CD8-positive, alpha-beta memory T cell (primary cell): ENCODE measurements at regions not wholly inside any gene's neighbourhood (a gene's known extent, or its start where the extent isn't known, plus 50 kb on each side); places are given as distances from the start of the nearest gene placed in this dataset.
"Not testable (repeated sequence)": the region's sequence is repeated elsewhere in the genome, so short reads cannot be mapped to it uniquely, and the experiment has no call there.

ENCODE experiments used
- CTCF ChIA-PET: fragments of 350-600 bp; sonication (Branson Sonifier 250); formaldehyde crosslinking; loops from one replicate; lab custom pipeline; 2021; ENCODE audit warnings: antibody characterized with exemption; lab: Charles Lee
- POLR2A ChIA-PET: fragments of 350-600 bp; sonication (Branson Sonifier 250); formaldehyde crosslinking; loops from one replicate; lab custom pipeline; 2021; ENCODE audit warnings: antibody characterized with exemption; lab: Charles Lee
- DNase-seq, 5 donors: peaks; one replicate each; pipeline versions ENCODE4 v3.0.0 to v3.0.0-alpha.2; 2020 to 2022; ENCODE audit warnings: mixed read lengths in 1 of 5
- H3K27ac ChIP-seq: one replicate; pipeline ENCODE4 v1.7.0; 2013; ENCODE audit warnings: low read depth, mild to moderate bottlenecking, low read length, moderate library complexity
- H3K27me3 ChIP-seq: 2 replicates; pipeline ENCODE4 v1.7.0; 2013; ENCODE audit warnings: low read length, mild to moderate bottlenecking; ENCODE audit not compliant: insufficient read depth, poor library complexity, severe bottlenecking
- H3K36me3 ChIP-seq: 2 replicates; pipeline ENCODE4 v1.7.0; 2013; ENCODE audit warnings: mild to moderate bottlenecking, low read length, moderate library complexity; ENCODE audit not compliant: insufficient read depth
- H3K4me1 ChIP-seq: 2 replicates; pipeline ENCODE4 v1.7.0; 2013; ENCODE audit warnings: mild to moderate bottlenecking, low read length, moderate library complexity; ENCODE audit not compliant: insufficient read depth
- H3K4me3 ChIP-seq: 2 replicates; pipeline ENCODE4 v1.7.0; 2013; ENCODE audit warnings: mild to moderate bottlenecking, low read length
- H3K9me3 ChIP-seq: 2 replicates; pipeline ENCODE4 v1.7.0; 2013; ENCODE audit warnings: mild to moderate bottlenecking, low read length
- H3K27ac Mint-ChIP-seq, 8 donors: one replicate each; pipeline ENCODE4 v1.8.0; 2020 to 2021; ENCODE audit warnings: mixed read lengths in 8 of 8, mild to moderate bottlenecking in 6 of 8, inconsistent platforms in 3 of 8, moderate library complexity in 3 of 8
- H3K27me3 Mint-ChIP-seq, 2 donors: one replicate each; pipeline ENCODE4 v1.8.0; 2020 to 2021; ENCODE audit warnings: mixed read lengths in 2 of 2, mild to moderate bottlenecking in 1 of 2, moderate library complexity in 1 of 2
- H3K36me3 Mint-ChIP-seq, 3 donors: one replicate each; pipeline ENCODE4 v1.8.0; 2020 to 2021; ENCODE audit warnings: mixed read lengths in 3 of 3, inconsistent platforms in 1 of 3, mild to moderate bottlenecking in 1 of 3
- H3K4me1 Mint-ChIP-seq, 3 donors: one replicate each; pipeline ENCODE4 v1.8.0; 2020 to 2021; ENCODE audit warnings: mixed read lengths in 3 of 3, inconsistent platforms in 1 of 3, mild to moderate bottlenecking in 1 of 3
- H3K4me3 Mint-ChIP-seq, 7 donors: one replicate each; pipeline ENCODE4 v1.8.0; 2020 to 2021; ENCODE audit warnings: mixed read lengths in 7 of 7, mild to moderate bottlenecking in 6 of 7, moderate library complexity in 4 of 7, inconsistent platforms in 2 of 7
- H3K9me3 Mint-ChIP-seq, 5 donors: one replicate each; pipeline ENCODE4 v1.8.0; 2020 to 2022; ENCODE audit warnings: mixed read lengths in 5 of 5, mild to moderate bottlenecking in 3 of 5, moderate library complexity in 2 of 5, inconsistent platforms in 1 of 5

- no peaks in the 10 kb centered on the region for H3K36me3 ChIP-seq
- Mint-ChIP-seq H3K27ac (no peak overlapping the region), H3K27me3 (peaks cover 2 to 4% of the 10 kb centered on the region in 2 donors), H3K4me3 (no peak overlapping the region), H3K36me3 (no peaks in the 10 kb centered on the region), H3K9me3 (peaks cover 0 to 2% (median 0%) of the 10 kb centered on the region in 5 donors), H3K4me1 (no peaks in the 10 kb centered on the region)
- POLR2A ChIA-PET = no interaction called here
- no peak overlapping the region for H3K27ac ChIP-seq
- H3K27me3 ChIP-seq = no peaks in the 10 kb centered on the region
- CTCF ChIA-PET = no interaction called here
- no peaks in the 10 kb centered on the region for H3K4me1 ChIP-seq
- H3K9me3 ChIP-seq = no peaks in the 10 kb centered on the region
- no peak for DNase-seq
- H3K4me3 ChIP-seq = no peak overlapping the region
These were observed 79.1 kb upstream of the AFDN start for GRCh38 chr6:167747645-167748044.

GRCh38 chr6:167748046-167748445 is 78.7 kb upstream of the AFDN start:
- no peaks in the 10 kb centered on the region for H3K27me3 ChIP-seq
- no peak overlapping the region for H3K4me3 ChIP-seq
- no peaks in the 10 kb centered on the region for H3K4me1 ChIP-seq
- CTCF ChIA-PET = no interaction called here
- POLR2A ChIA-PET = no interaction called here
- Mint-ChIP-seq H3K27ac (no peak overlapping the region), H3K4me1 (no peaks in the 10 kb centered on the region), H3K4me3 (no peak overlapping the region), H3K36me3 (no peaks in the 10 kb centered on the region), H3K9me3 (peaks cover 0 to 2% (median 0%) of the 10 kb centered on the region in 5 donors), H3K27me3 (peaks cover 2 to 4% of the 10 kb centered on the region in 2 donors)
- H3K36me3 ChIP-seq = no peaks in the 10 kb centered on the region
- no peak for DNase-seq
- H3K27ac ChIP-seq = no peak overlapping the region
- H3K9me3 ChIP-seq = no peaks in the 10 kb centered on the region

- Mint-ChIP-seq H3K27me3 (peaks cover 2 to 4% of the 10 kb centered on the region in 2 donors), H3K36me3 (no peaks in the 10 kb centered on the region), H3K4me3 (no peak overlapping the region), H3K9me3 (peaks cover 0 to 2% (median 0%) of the 10 kb centered on the region in 5 donors), H3K4me1 (no peaks in the 10 kb centered on the region), H3K27ac (no peak overlapping the region)
- POLR2A ChIA-PET = no interaction called here
- no peak for DNase-seq
- H3K4me3 ChIP-seq = no peak overlapping the region
- CTCF ChIA-PET = no interaction called here
- no peaks in the 10 kb centered on the region for H3K9me3 ChIP-seq
- H3K27ac ChIP-seq = no peak overlapping the region
- H3K36me3 ChIP-seq = no peaks in the 10 kb centered on the region
- no peaks in the 10 kb centered on the region for H3K4me1 ChIP-seq
- H3K27me3 ChIP-seq = no peaks in the 10 kb centered on the region
These were observed 78.0 kb upstream of the AFDN start for GRCh38 chr6:167748458-167749379.

GRCh38 chr6:167750956-167751358 is 75.8 kb upstream of the AFDN start:
- CTCF ChIA-PET = no interaction called here

GRCh38 chr6:167751579-167752115 is 75.1 kb upstream of the AFDN start:
- H3K36me3 Mint-ChIP-seq = no peaks in the 10 kb centered on the region
- H3K4me3 Mint-ChIP-seq = no peak overlapping the region
- no peaks in the 10 kb centered on the region for H3K27me3 ChIP-seq
- H3K27ac ChIP-seq = no peak overlapping the region
- no peak for DNase-seq
- H3K27ac Mint-ChIP-seq = no peak overlapping the region
- H3K36me3 ChIP-seq = no peaks in the 10 kb centered on the region
- peaks cover 0 to 2% (median 0%) of the 10 kb centered on the region in 5 donors for H3K9me3 Mint-ChIP-seq
- H3K9me3 ChIP-seq = no peaks in the 10 kb centered on the region
- no peaks in the 10 kb centered on the region for H3K4me1 ChIP-seq
- no peak overlapping the region for H3K4me3 ChIP-seq
- peaks cover 4% of the 10 kb centered on the region in 2 donors for H3K27me3 Mint-ChIP-seq
- no peaks in the 10 kb centered on the region for H3K4me1 Mint-ChIP-seq
- ChIA-PET CTCF (no interaction called here), POLR2A (no interaction called here)

More at GRCh38 chr6:167750956-167751358, 75.8 kb upstream of the AFDN start:
- Mint-ChIP-seq H3K4me1 (no peaks in the 10 kb centered on the region), H3K4me3 (no peak overlapping the region), H3K9me3 (peaks cover 0 to 2% (median 0%) of the 10 kb centered on the region in 5 donors), H3K27ac (no peak overlapping the region), H3K36me3 (no peaks in the 10 kb centered on the region), H3K27me3 (peaks cover 4% of the 10 kb centered on the region in 2 donors)
- no peak for DNase-seq
- H3K27me3 ChIP-seq = no peaks in the 10 kb centered on the region
- H3K36me3 ChIP-seq = no peaks in the 10 kb centered on the region
- no peak overlapping the region for H3K27ac ChIP-seq
- no peak overlapping the region for H3K4me3 ChIP-seq
- POLR2A ChIA-PET = no interaction called here
- H3K9me3 ChIP-seq = no peaks in the 10 kb centered on the region
- H3K4me1 ChIP-seq = no peaks in the 10 kb centered on the region

DNA sequence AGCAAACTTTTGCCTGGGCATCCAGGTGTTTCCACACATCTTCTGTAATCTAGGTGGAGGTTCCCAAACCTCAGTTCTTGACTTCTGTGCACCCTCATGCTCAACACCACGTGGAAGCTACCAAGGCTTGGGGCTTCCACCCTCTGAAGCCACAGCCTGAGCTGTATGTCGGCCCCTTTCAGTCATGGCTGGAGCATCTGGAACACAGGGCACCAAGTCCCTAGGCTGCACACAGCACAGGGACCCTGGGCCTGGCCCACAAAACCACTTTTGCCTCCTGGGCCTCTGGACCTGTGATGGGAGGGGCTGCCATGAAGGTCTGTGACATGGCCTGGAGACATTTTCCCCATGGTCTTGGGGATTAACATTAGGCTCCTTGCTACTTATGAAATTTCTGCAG is 73.4 kb upstream of the AFDN start:
- H3K36me3 Mint-ChIP-seq, H3K27ac Mint-ChIP-seq, CTCF ChIA-PET, H3K27me3 Mint-ChIP-seq, H3K4me3 ChIP-seq, H3K36me3 ChIP-seq, POLR2A ChIA-PET, H3K4me1 ChIP-seq, H3K27ac ChIP-seq, H3K9me3 Mint-ChIP-seq, H3K27me3 ChIP-seq, DNase-seq, H3K9me3 ChIP-seq, H3K4me3 Mint-ChIP-seq, H3K4me1 Mint-ChIP-seq: not testable (repeated sequence)

GRCh38 chr6:167754691-167755090 is 72.0 kb upstream of the AFDN start:
- no peaks in the 10 kb centered on the region for H3K36me3 ChIP-seq
- H3K27me3 ChIP-seq = no peaks in the 10 kb centered on the region
- DNase-seq = no peak
- Mint-ChIP-seq H3K27ac (no peak overlapping the region), H3K27me3 (peaks cover 5 to 8% of the 10 kb centered on the region in 2 donors), H3K4me1 (no peaks in the 10 kb centered on the region), H3K36me3 (no peaks in the 10 kb centered on the region), H3K9me3 (peaks cover 0 to 3% (median 0%) of the 10 kb centered on the region in 5 donors), H3K4me3 (no peak overlapping the region)
- H3K27ac ChIP-seq = no peak overlapping the region
- no peak overlapping the region for H3K4me3 ChIP-seq
- H3K9me3 ChIP-seq = no peaks in the 10 kb centered on the region
- no peaks in the 10 kb centered on the region for H3K4me1 ChIP-seq
- CTCF ChIA-PET = no interaction called here
- POLR2A ChIA-PET = no interaction called here

GRCh38 chr6:167755461-167755860 is 71.2 kb upstream of the AFDN start:
- Mint-ChIP-seq H3K27ac (no peak overlapping the region), H3K9me3 (peaks cover 0 to 3% (median 0%) of the 10 kb centered on the region in 5 donors), H3K4me3 (no peak overlapping the region), H3K4me1 (no peaks in the 10 kb centered on the region), H3K36me3 (no peaks in the 10 kb centered on the region), H3K27me3 (peaks cover 5 to 8% of the 10 kb centered on the region in 2 donors)
- Histone ChIP-seq H3K4me3 (no peak overlapping the region), H3K27ac (no peak overlapping the region), H3K36me3 (no peaks in the 10 kb centered on the region), H3K9me3 (no peaks in the 10 kb centered on the region), H3K4me1 (no peaks in the 10 kb centered on the region), H3K27me3 (no peaks in the 10 kb centered on the region)
- no peak for DNase-seq
- POLR2A ChIA-PET = no interaction called here
- CTCF ChIA-PET = no interaction called here
